B cell (primary cell): ENCODE measurements at regions not wholly inside any gene's neighbourhood (a gene's known extent, or its start where the extent isn't known, plus 50 kb on each side); places are given as distances from the start of the nearest gene placed in this dataset.

Experiments
- EZH2 ChIP-seq: IDR thresholded peaks from 2 replicates; pipeline ENCODE4 v1.6.1; 2012; ENCODE audit warnings: borderline replicate concordance, low read depth, mild to moderate bottlenecking, moderate library complexity, low read length; ENCODE audit not compliant: insufficient read depth, poor library complexity, severe bottlenecking
- TF ChIP-seq, protein P1 (sequence below): fragments of 200-600 bp; IDR thresholded peaks from one replicate; pipeline ENCODE4 v1.8.0; 2022; ENCODE audit warnings: antibody characterized with exemption, mild to moderate bottlenecking

- TF ChIP-seq, protein P1, sequence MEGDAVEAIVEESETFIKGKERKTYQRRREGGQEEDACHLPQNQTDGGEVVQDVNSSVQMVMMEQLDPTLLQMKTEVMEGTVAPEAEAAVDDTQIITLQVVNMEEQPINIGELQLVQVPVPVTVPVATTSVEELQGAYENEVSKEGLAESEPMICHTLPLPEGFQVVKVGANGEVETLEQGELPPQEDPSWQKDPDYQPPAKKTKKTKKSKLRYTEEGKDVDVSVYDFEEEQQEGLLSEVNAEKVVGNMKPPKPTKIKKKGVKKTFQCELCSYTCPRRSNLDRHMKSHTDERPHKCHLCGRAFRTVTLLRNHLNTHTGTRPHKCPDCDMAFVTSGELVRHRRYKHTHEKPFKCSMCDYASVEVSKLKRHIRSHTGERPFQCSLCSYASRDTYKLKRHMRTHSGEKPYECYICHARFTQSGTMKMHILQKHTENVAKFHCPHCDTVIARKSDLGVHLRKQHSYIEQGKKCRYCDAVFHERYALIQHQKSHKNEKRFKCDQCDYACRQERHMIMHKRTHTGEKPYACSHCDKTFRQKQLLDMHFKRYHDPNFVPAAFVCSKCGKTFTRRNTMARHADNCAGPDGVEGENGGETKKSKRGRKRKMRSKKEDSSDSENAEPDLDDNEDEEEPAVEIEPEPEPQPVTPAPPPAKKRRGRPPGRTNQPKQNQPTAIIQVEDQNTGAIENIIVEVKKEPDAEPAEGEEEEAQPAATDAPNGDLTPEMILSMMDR, result no peak
- no peak for TF ChIP-seq EZH2
These were observed 931.7 kb downstream of the CENPC start for GRCh38 chr4:66613591-66613990.
